SIG-M5 treated with dmso at 0.1 percent for 504 hours (cell line): ENCODE measurements at regions not wholly inside any gene's neighbourhood (a gene's known extent, or its start where the extent isn't known, plus 50 kb on each side); places are given as distances from the start of the nearest gene placed in this dataset.
A peak's percentile ranks its signal among the peaks of the same experiment; 100 is the strongest.

ENCODE experiments used
- DNase-seq: peaks from one replicate; lab custom pipeline; 2025; ENCODE audit not compliant: unreplicated experiment; lab: John Stamatoyannopoulos, UW

- DNase-seq, result no peak
Observed at GRCh38 chr11:103010891-103011290, 55.4 kb upstream of the MMP13 start.

- DNase-seq, result peak; percentile 6
Observed at GRCh38 chr11:103007521-103007920, 52.0 kb upstream of the MMP13 start.
